ENCODE measurements at regions not wholly inside any gene's neighbourhood (a gene's known extent, or its start where the extent isn't known, plus 50 kb on each side); places are given as distances from the start of the nearest gene placed in this dataset.
"Not testable (repeated sequence)": the region's sequence is repeated elsewhere in the genome, so short reads cannot be mapped to it uniquely, and the experiment has no call there.

DNA sequence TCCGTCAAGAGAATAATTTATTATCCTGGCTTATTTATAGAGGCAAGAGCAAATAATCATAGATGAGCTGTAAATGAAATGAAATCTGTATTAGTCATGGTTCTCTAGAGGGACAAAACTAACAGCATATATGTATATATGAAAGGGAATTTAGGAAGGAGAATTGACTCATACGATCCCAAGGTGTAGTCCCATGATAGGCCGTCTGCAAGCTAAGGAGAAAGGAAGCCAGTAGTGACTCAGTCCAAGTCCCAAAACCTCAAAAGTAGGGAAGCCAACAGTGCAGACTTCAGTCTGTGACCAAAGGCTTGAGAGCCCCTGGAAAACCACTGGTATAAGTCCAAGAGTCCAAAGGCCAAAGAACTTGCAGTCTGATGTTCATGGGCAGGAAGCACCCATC, 515.9 kb upstream of the CYLC2 start:
- Histone ChIP-seq H3K27ac (ENCODE audit: low read length) (no peak overlapping the region), H3K9me3 (replicated peaks; ENCODE audit: control insufficient read depth, low read depth, low read length) (no peaks in the 10 kb centered on the region), H3K4me1 (ENCODE audit: control insufficient read depth, insufficient read depth, low read length) (no peaks in the 10 kb centered on the region), H3K4me3 (ENCODE audit: low read length) (no peak overlapping the region), H3K27me3 (ENCODE audit: control insufficient read depth, insufficient read depth, low read length) (no peaks in the 10 kb centered on the region), H3K36me3 (ENCODE audit: control insufficient read depth, insufficient read depth, low read length) (no peaks in the 10 kb centered on the region)
- DNase-seq, result no peak
- 56% methylated on average over 2 of the region's 3 CpGs for WGBS (ENCODE audit: insufficient coverage)

DNA sequence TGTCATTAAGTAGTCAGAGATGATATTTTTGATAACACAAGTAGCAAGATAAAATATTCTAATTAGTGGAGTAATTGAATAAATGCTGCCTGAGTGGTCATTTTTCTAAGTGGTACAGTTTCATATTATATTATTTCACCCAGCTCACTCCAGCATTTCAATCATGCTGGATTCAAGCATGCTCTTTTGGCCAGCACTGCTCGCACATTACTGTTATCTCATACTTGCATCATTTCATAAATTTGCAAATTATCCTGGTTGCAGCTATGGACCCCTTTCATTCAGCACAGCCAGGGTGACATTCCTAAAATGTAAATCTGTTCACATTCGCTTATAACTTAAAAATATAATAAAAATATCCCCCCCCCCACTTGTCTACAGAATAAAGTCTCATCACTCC, 520.8 kb upstream of the CYLC2 start:
- WGBS (ENCODE audit: insufficient coverage), result 86% methylated on average over 2 of the region's 2 CpGs
- Histone ChIP-seq H3K9me3 (replicated peaks; ENCODE audit: control insufficient read depth, low read depth, low read length) (no peaks in the 10 kb centered on the region), H3K4me3 (ENCODE audit: low read length) (no peak overlapping the region), H3K4me1 (ENCODE audit: control insufficient read depth, insufficient read depth, low read length) (no peaks in the 10 kb centered on the region), H3K36me3 (ENCODE audit: control insufficient read depth, insufficient read depth, low read length) (no peaks in the 10 kb centered on the region), H3K27me3 (ENCODE audit: control insufficient read depth, insufficient read depth, low read length) (no peaks in the 10 kb centered on the region), H3K27ac (ENCODE audit: low read length) (no peak overlapping the region)
- no peak for DNase-seq

DNA sequence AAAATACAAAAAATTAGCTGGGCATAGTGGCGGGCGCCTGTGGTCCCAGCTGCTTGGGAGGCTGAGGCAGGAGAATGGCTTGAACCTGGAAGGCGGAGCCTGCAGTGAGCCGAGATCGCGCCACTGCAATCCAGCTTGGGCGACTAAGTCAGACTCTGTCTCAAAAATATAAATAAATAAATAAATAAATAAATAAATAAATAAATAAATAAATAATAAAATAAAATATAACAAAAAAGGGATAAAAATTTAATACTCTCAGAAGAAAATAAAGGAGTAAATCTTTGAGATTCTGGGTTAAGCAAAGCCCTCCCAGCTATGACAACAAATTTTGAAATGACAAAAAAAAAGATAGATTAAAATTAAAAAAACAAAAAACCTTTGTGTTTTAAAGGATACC, 525.7 kb upstream of the CYLC2 start:
- not testable (repeated sequence) for H3K9me3 ChIP-seq (replicated peaks; ENCODE audit: control insufficient read depth, low read depth, low read length); H3K36me3 ChIP-seq (ENCODE audit: control insufficient read depth, insufficient read depth, low read length); H3K4me1 ChIP-seq (ENCODE audit: control insufficient read depth, insufficient read depth, low read length); DNase-seq; H3K27me3 ChIP-seq (ENCODE audit: control insufficient read depth, insufficient read depth, low read length); H3K27ac ChIP-seq (ENCODE audit: low read length); H3K4me3 ChIP-seq (ENCODE audit: low read length)
- WGBS (ENCODE audit: insufficient coverage), result no CpG with 5 or more reads among the region's 7 CpGs

DNA sequence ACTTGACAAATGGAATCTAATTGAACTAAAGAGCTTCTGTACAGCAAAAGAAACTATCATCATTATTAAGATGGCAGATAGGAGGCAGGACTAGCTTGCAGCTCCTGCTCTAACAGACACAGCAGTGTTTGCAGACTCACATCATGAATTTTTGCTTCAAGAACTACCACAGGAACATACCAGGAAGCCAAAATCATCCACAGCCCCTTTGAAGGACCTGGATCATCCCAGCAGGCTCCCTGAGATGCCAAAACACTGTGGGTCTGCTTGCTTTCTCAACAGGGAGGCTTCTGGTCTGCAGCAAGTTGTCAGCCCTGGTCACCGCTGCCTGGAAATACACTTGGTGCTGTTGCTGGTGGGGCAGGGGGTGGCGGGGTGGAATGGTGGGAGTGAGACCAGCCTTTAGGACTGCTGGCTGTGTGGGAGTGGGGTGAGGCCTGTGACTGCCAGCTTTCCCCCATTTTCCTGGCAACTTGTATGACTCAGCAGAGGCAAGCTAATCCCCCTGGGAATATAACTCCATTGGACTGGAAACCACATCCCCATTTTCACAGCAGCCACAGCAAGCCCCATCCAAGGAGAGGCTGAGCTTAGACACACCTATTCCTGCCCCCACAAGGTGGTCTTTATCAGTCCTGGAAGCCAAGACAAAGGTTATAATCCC, 533.8 kb upstream of the CYLC2 start:
- Histone ChIP-seq H3K9me3 (replicated peaks; ENCODE audit: control insufficient read depth, low read depth, low read length) (no peaks in the 10 kb centered on the region), H3K27me3 (ENCODE audit: control insufficient read depth, insufficient read depth, low read length) (no peaks in the 10 kb centered on the region), H3K4me1 (ENCODE audit: control insufficient read depth, insufficient read depth, low read length) (no peaks in the 10 kb centered on the region), H3K27ac (ENCODE audit: low read length) (no peak overlapping the region), H3K4me3 (ENCODE audit: low read length) (no peak overlapping the region), H3K36me3 (ENCODE audit: control insufficient read depth, insufficient read depth, low read length) (no peaks in the 10 kb centered on the region)
- no peak for DNase-seq
- WGBS (ENCODE audit: insufficient coverage), result 100% methylated on average over 1 of the region's 2 CpGs

DNA sequence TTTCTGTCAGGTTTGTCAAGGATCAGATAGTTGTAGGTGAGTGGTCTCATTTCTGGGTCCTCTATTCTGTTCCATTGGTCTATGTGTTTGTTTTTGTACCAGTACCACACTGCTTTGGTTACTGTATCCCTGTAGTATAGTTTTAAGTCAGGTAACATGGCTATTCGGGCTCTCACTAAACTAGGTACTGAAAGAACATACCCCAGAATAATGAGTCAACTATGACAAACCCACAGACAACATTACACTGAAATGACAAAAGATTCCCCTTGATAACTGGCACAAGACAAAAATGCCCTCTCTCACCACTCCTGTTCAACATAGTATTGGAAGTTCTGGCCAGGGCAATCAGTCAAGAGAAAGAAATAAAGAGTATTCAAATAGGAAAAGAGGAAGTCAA, 535.3 kb upstream of the CYLC2 start:
- no CpG with 5 or more reads among the region's 1 CpG for WGBS (ENCODE audit: insufficient coverage)
- Histone ChIP-seq H3K36me3 (ENCODE audit: control insufficient read depth, insufficient read depth, low read length) (no peaks in the 10 kb centered on the region), H3K27ac (ENCODE audit: low read length) (no peak overlapping the region), H3K27me3 (ENCODE audit: control insufficient read depth, insufficient read depth, low read length) (no peaks in the 10 kb centered on the region), H3K4me1 (ENCODE audit: control insufficient read depth, insufficient read depth, low read length) (no peaks in the 10 kb centered on the region), H3K4me3 (ENCODE audit: low read length) (no peak overlapping the region), H3K9me3 (replicated peaks; ENCODE audit: control insufficient read depth, low read depth, low read length) (no peaks in the 10 kb centered on the region)
- DNase-seq, result no peak

DNA sequence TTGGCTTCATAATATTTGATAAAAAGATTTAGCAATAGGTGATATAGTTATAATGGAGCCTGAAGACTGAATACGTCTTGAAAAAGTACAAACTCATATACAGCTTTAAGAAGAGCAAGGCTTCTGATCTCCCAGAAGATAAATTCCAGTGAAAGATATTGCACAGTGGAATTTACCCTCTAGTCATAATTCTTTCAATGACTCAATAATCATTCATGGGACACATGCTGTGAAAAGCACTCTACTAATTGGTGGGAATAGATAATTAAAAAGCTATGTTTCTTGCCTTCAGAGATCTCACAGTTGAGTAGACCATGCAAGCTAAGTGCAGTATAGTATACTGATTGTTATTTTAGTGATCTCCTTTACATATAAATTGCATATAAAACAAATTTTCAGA, 538.6 kb upstream of the CYLC2 start:
- Histone ChIP-seq H3K4me3 (ENCODE audit: low read length) (no peak overlapping the region), H3K27ac (ENCODE audit: low read length) (no peak overlapping the region), H3K27me3 (ENCODE audit: control insufficient read depth, insufficient read depth, low read length) (no peaks in the 10 kb centered on the region), H3K4me1 (ENCODE audit: control insufficient read depth, insufficient read depth, low read length) (no peaks in the 10 kb centered on the region), H3K36me3 (ENCODE audit: control insufficient read depth, insufficient read depth, low read length) (no peaks in the 10 kb centered on the region), H3K9me3 (replicated peaks; ENCODE audit: control insufficient read depth, low read depth, low read length) (no peaks in the 10 kb centered on the region)
- DNase-seq, result no peak
- WGBS (ENCODE audit: insufficient coverage), result no CpG with 5 or more reads among the region's 1 CpG

DNA sequence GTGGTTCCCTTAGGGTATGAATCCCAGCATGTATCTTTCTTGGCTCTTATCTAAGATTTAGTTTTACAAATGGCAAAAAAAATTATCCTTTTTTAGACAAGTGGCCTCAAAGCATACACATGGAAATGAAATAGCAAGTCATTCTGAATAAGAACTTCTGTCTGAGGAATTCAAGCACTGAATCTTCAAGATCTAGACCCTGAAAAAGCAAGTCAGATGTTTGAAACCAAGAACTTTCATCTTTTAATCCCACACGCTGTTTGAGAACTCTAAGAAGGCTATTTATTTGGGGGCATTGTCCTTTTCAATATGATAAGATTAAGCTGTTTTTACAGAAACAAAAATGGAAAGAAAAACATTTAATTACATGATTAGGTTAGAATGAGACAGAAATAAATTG, 549.2 kb upstream of the CYLC2 start:
- Histone ChIP-seq H3K27me3 (ENCODE audit: control insufficient read depth, insufficient read depth, low read length) (no peaks in the 10 kb centered on the region), H3K4me3 (ENCODE audit: low read length) (no peak overlapping the region), H3K36me3 (ENCODE audit: control insufficient read depth, insufficient read depth, low read length) (no peaks in the 10 kb centered on the region), H3K4me1 (ENCODE audit: control insufficient read depth, insufficient read depth, low read length) (no peaks in the 10 kb centered on the region), H3K27ac (ENCODE audit: low read length) (no peak overlapping the region), H3K9me3 (replicated peaks; ENCODE audit: control insufficient read depth, low read depth, low read length) (peaks cover 2% of the 10 kb centered on the region)
- no peak for DNase-seq
- no CpG with 5 or more reads among the region's 1 CpG for WGBS (ENCODE audit: insufficient coverage)

DNA sequence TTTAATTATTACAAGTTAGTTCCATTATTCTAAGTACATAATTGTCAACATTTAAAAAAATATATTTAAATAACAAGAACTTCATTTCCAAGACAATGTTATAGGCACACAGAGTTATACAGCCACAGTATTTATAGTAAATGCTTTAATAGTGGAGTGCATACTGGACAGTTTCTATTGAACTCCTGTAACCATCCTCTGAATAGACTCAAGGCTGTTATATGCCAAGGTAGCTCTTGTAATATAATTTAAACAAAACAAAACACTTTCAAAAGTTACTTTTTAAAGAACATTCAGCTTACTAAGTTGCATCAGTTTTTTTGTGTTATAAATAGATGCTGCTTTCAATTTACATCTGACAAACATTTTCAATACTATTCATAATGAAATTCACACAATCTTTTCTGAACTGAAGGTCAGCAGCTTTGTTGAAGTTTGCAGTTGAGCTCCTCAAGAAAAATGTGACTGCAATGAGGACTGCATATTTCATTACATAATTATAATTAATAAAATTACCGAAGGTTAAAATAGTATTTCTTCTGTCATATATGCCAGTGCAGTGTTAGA, 549.9 kb upstream of the CYLC2 start:
- Histone ChIP-seq H3K9me3 (replicated peaks; ENCODE audit: control insufficient read depth, low read depth, low read length) (peaks cover 2% of the 10 kb centered on the region), H3K27me3 (ENCODE audit: control insufficient read depth, insufficient read depth, low read length) (no peaks in the 10 kb centered on the region), H3K36me3 (ENCODE audit: control insufficient read depth, insufficient read depth, low read length) (no peaks in the 10 kb centered on the region), H3K4me3 (ENCODE audit: low read length) (no peak overlapping the region), H3K27ac (ENCODE audit: low read length) (no peak overlapping the region), H3K4me1 (ENCODE audit: control insufficient read depth, insufficient read depth, low read length) (no peaks in the 10 kb centered on the region)
- WGBS (ENCODE audit: insufficient coverage), result no CpG with 5 or more reads among the region's 1 CpG
- DNase-seq, result no peak

DNA sequence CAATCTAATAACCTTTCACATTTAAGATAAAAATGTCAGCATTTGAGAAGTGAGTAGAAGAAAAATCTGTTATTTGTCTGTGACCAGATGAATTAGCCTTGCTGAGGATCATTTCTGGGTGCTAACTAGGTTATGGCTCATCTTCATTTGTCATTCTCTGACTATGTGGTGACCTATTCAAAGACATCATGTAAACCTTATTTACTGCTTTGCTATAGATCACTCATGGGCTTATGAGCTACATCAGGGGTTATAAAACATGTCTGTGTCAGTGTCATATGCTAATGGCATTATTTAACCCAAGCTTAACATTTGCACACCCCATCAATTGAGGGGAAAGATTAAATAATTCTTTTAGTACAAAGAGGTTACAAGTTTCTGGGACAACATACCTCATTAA, 555.5 kb upstream of the CYLC2 start:
- H3K36me3 ChIP-seq (ENCODE audit: control insufficient read depth, insufficient read depth, low read length), result no peaks in the 10 kb centered on the region
- H3K4me3 ChIP-seq (ENCODE audit: low read length), result no peak overlapping the region
- no peak for DNase-seq
- H3K27ac ChIP-seq (ENCODE audit: low read length), result no peak overlapping the region
- H3K9me3 ChIP-seq (replicated peaks; ENCODE audit: control insufficient read depth, low read depth, low read length), result no peaks in the 10 kb centered on the region
- no peaks in the 10 kb centered on the region for H3K27me3 ChIP-seq (ENCODE audit: control insufficient read depth, insufficient read depth, low read length)
- H3K4me1 ChIP-seq (ENCODE audit: control insufficient read depth, insufficient read depth, low read length), result no peaks in the 10 kb centered on the region

DNA sequence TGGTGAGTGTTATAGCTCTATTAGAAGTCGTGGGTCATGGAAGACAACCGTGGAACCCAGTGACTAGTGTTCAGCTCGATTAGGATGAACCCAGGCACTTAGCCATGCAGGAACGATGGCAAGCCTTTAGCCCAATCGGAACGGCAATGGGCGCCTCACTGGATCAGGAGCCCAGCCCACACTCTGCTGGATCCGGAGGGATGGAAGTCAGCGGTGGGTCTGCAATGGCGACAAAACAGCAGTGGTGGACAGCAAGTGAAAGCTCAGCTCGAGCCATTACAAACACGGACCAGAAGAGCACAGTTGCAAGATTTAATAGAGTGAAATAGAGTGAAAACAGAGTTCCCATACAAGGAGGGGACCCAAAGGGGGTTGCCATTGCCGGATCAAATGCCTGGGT, 558.5 kb upstream of the CYLC2 start:
- not testable (repeated sequence) for H3K9me3 ChIP-seq (replicated peaks; ENCODE audit: control insufficient read depth, low read depth, low read length); H3K27me3 ChIP-seq (ENCODE audit: control insufficient read depth, insufficient read depth, low read length); DNase-seq; H3K27ac ChIP-seq (ENCODE audit: low read length); H3K4me3 ChIP-seq (ENCODE audit: low read length); H3K4me1 ChIP-seq (ENCODE audit: control insufficient read depth, insufficient read depth, low read length); H3K36me3 ChIP-seq (ENCODE audit: control insufficient read depth, insufficient read depth, low read length)
- 91% methylated on average over 13 of the region's 13 CpGs for WGBS (ENCODE audit: insufficient coverage)

DNA sequence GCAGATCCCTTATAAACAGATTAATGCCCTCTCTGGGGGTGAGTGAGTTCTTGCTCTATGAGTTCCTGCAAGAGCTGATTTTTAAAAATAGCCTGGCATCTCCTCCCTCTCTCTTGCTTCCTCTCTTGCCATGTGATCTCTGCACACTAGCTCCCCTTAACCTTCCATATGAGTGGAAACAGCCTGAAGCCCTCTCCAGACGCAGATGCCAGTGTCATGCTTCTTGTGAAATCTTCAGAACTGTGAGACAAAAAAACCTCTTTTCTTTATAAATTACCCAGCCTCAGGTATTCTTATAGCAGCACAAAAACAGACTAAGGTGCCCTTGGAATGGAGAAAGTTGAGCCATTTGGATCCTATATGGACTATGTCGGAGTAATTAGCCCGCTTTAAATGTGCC, 559.7 kb upstream of the CYLC2 start:
- DNase-seq, result no peak
- Histone ChIP-seq H3K4me1 (ENCODE audit: control insufficient read depth, insufficient read depth, low read length) (no peaks in the 10 kb centered on the region), H3K9me3 (replicated peaks; ENCODE audit: control insufficient read depth, low read depth, low read length) (no peaks in the 10 kb centered on the region), H3K4me3 (ENCODE audit: low read length) (no peak overlapping the region), H3K27ac (ENCODE audit: low read length) (no peak overlapping the region), H3K27me3 (ENCODE audit: control insufficient read depth, insufficient read depth, low read length) (no peaks in the 10 kb centered on the region), H3K36me3 (ENCODE audit: control insufficient read depth, insufficient read depth, low read length) (no peaks in the 10 kb centered on the region)
- 93% methylated on average over 3 of the region's 3 CpGs for WGBS (ENCODE audit: insufficient coverage)
